RPMI8226 (cell line): ENCODE measurements at regions not wholly inside any gene's neighbourhood (a gene's known extent, or its start where the extent isn't known, plus 50 kb on each side); places are given as distances from the start of the nearest gene placed in this dataset.
"Not testable (repeated sequence)": the region's sequence is repeated elsewhere in the genome, so short reads cannot be mapped to it uniquely, and the experiment has no call there.

Experiments
- DNase-seq: peaks from one replicate; pipeline ENCODE4 v3.0.0-alpha.2; 2015

DNA sequence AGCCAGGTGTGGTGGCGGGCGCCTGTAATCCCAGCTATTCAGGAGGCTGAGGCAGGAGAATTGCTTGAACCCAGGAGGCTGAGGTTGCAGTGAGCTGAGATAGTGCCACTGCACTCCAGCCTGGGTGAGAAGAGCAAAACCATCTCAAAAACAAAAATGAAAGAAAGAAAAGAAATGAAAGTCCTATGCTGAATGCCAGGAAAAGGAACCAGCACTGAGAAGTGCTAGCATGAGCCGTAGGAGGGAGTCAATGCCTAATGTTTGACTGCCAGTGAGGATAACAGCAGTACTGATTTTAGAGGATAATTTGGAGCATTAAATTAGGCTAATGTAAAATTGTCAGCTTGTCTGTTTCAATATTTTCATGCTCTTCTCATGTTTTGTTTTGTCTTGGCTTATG is 472.8 kb downstream of the GADD45G start:
- not testable (repeated sequence) for DNase-seq

- DNase-seq: no peak
Measured at GRCh38 chr9:90078988-90079421, 474.2 kb downstream of the GADD45G start.

DNA sequence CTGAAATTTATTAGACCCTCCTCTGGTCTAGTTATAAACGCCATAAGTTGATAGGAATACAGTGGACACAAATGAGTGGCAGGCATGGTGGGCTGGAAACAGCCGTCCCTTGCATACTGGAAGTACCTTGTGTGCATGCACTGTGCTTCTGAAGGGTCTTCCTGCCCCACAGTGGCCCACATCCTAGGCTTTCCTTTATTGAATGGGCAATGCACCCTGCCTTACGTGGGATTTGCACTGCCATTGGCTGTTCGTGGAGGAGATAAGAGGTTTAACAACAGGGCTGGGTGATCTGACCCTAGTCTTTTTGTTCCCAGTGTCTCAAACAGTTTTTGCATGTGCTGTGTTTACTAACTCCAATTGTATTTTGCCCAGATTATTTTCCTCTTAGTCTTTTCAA is 480.8 kb downstream of the GADD45G start:
- no peak for DNase-seq

GRCh38 chr9:90086101-90086511 is 481.3 kb downstream of the GADD45G start:
- DNase-seq: no peak

DNA sequence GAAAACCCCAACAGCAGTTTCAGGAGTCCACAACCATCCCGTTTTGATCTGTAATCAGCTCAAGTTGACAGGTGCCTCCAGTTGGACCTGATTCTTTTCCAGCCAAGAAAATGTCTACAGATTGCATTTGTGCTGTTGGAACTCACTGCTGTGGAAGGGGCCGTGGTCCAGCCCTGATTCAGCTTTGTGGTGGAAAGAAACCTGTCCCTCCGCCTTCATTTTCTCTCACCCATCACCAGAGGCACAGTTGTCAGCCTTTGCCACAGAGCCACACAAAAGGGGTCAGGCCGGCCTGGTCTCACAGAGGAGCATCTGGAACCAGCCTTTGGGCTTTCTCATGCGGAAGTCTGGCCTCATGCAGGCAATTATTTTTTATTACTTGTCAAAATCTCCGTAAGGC is 483.6 kb downstream of the GADD45G start:
- DNase-seq: no peak

DNA sequence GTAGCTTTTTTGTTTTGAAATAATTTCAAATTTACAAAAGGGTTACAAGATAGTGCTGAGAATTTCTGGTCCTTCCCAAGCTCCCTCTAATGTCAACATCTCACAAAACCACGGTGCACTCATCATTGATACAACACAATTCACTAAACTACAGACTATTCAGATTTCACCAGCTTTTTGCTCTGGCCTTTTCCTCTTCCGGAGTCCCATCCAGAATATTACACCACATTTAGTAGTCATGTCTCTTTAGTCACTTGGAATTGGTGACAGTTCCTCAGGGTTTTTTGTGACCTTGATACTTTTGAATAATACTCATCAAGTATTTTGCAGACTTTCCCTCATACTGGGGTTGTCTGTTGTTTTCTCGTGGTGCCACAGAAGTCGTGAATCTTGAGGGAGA is 484.0 kb downstream of the GADD45G start:
- DNase-seq: no peak

DNA sequence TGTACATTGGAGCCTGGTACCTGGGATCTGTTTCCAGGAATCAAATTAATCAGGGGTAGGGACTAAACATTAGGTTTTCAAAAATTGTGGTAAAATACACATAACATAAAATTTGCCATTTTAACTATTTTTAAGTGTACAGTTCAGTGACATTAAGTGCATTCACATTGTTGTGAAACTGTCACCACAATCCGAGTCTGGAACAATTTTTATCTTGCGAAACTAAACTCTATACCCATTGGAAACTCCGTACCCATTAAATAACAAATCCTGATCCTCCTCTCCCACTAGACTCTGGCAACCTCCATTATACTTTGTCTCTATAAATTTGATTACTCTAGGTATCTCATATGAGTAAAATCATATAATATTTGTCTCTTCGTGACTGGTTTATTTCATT is 486.2 kb downstream of the GADD45G start:
- DNase-seq: no peak

DNA sequence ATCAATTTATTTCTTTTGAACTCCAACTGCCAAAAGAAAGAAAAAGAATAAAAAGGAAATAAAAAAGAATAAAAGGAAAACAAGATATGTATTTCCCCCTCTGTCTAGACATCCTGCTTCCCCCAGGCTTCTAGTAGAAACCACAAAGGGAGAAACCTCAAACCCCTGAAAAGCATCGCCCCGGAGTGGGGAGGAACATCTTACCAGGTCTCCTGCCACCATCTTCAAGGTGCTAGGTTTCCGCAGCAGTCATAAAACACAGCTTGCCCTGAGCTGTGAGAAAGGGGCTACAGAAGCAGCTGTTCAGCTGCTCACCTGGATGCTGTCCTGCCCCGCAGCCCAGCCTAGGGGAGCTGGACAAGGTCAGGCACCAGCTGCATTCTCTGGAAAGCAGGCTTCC is 487.7 kb downstream of the GADD45G start:
- DNase-seq: no peak

DNA sequence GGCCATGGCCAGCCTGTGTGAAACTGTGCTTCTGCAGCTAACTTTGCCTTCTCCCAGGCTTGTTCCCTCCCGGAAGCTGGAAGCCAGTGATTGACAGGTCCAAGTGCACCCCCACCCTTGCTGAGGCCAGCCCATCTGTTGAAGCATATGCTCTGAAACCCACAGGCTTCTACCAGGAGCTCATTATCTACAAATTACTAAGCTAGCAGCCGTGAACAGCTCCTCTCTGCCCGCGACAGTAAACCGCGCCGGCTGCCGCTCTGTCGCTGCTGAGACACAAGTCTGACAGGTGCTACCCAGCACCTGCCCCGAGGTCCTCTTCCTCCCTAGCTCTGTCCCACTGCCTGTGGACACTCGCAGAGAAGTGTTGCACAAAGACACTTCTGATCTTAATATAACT is 490.9 kb downstream of the GADD45G start:
- DNase-seq: peak; percentile 28

DNA sequence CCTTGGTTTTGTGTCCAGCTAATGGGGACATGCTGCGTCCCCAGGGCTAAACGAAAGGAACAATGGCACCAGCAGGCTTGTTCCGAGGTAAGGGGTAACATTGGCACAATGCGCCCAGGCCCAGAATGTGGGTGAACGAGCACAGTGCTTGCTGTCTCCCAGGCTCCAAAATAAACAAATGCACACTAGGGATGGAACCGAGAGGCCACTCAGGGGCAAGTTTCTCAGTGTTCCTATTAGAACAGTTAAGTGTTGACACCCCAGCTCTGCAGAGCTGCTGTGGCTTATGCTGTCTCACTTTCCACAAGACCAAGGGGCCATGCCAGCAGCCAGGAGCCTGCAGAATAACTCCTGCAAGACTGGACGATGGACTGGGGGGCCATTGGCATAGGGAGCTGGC is 492.4 kb downstream of the GADD45G start:
- DNase-seq: no peak

- no peak for DNase-seq
Measured at GRCh38 chr9:90098408-90098807, 493.6 kb downstream of the GADD45G start.

DNA sequence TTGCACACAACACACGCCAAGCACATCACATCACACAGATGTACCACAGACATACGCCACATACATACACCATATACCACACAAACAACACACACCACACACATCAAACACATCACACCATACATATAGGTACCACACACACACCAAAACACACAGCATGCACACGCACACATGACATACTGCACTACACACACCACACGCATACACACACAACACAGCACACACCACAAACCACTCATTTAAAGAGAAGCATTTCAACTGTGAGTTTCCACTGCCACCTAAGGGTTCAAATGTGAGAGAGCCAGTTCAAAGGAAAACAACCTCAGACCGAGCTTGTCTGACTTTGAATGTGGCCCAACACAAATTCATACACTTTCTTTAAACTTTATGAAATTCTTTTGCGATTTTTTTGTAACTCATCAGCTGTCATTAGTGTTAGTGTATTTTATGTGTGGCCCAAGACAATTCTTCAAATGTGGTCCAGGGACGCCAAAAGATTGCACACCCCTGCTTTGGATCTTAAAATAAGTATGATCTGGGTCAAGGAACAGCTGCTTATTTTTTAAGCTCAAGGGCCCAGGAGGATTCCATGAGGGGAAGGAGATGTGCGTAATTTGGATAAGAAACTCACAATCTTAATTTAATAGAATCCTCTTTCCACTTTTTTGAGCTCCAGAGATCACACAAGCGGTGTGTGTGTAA is 494.6 kb downstream of the GADD45G start:
- DNase-seq: no peak

DNA sequence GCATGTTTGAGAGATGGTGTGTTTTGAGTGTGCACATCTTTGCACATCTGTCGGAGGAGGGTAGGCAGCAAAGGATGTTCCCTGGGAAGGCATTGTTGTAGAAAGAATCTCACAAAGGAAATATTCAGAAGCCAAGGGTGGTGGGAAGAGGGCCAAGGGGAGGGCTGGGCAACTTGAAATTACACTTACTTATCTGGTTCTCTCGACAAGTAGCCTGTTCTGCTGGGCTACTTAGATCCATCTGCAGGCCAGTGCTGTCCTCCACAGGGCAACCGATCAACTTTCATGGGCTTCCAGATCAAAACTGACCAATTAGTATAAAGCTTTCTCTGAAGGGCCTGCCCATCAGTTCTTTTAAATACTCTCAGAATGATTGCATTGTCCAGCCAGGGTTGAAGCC is 495.2 kb downstream of the GADD45G start:
- DNase-seq: no peak

GRCh38 chr9:90102292-90102901 is 497.6 kb downstream of the GADD45G start:
- peak; percentile 79 for DNase-seq

GRCh38 chr9:90103771-90104170 is 499.0 kb downstream of the GADD45G start:
- no peak for DNase-seq

- no peak for DNase-seq
Measured at GRCh38 chr9:90105773-90106172, 501.0 kb downstream of the GADD45G start.

DNA sequence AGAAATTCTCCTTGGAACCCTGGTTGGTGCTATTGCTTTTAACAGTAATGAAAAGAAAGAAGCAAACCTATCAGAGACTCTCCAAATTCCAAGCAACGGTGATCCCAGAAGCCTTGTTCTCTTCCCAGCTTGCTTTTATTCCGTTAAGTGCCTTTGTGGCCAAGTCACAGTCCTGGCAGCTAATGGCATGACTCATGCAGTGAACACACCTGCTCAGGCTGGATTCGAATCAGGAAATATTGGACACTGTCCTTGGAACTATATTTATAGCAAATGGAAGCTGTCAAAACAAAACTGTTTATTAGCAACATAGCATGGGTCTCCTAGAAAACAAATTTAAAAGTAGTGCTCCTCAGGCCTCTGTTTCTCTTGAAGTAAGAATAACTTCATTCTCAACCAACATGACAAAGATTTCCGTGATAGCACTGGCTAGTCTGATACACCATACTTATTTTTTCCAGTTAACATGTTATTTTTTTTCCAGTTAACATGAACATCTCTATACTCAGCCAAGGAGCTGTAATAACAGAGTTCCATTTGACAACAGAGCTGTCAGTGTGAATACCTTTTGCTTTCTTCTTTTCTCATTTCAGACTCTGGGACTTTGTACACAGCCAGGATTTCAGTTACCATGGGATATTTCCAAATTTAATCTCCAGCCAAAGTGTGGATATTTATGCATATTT is 502.4 kb downstream of the GADD45G start:
- DNase-seq: no peak

DNA sequence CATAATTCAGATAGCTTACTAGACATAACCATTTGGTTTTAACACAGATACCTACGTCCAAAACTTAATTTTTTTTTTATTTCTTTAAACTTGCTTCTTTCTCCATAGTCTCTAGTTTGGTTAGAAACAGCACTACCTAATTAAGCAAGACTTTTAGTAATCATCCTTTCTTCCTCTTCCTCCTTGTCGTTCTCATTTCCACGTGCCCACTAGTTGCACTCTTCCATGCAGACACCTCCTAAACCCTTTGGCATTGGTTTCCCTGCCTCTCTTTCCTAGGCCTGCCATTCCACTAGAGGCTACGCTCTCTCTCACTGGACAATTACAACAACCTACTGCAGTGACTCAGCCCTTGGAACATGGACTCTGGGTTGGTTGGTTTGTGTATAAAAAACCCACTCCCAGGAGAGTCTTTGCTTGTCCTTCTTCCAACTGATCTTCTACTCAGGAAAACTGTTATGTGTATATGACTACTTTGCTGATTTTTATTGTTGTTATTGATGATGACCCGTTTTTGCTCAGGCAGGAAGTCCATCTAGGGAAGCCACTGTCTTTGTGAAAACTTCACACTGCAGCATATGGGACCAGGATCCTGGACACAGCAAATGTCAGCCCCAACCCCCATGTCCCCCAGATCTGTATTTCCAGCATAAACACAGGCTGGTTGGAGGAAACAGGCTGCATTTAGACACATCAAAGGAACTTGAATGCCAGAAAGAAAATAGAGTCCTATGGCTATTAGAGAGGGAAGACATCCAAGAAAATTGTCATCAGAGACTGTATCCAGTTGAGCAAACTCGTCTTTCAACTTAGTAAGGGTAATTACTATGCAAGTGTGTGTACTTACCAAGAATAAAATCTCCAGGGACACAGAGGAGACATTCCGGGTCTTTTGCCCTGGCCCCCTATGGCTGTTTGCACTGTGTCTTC is 503.2 kb downstream of the GADD45G start:
- DNase-seq: no peak

- no peak for DNase-seq
Measured at GRCh38 chr9:90112788-90113187, 508.0 kb downstream of the GADD45G start.

DNA sequence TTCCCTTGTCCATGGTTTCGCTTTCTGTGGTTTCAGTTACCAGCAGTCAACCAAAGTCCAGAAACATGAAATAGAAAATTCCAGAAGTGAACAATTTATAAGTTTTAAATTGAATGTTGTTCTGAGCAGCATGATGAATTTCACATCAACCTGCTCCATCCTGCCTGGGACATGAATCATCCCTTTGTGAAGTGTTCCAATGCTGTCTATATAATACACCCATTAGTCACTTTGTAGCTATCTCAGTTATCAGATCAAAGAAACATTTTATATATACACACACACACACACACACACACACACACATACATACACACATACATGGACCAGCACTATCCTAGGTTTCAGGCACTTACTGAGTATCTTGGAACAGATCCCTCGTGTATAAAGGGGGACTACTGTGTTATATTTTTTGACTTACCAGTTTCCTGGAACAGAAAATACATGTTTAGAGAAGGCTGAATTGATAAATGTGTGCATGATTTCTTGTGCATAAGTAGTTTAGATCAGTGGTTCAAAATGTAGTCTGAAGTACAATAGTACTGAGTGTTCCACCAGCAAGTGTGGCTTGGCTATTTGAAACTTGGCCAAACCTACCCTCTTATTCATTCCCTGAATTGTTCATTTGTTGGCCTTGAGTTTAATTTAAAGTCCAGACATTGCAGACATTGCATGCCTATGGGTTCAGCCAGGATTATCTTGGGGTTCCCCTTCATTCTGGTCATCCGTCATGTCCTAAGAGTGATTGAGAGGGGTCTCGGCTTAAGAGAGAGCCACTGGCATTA is 510.0 kb downstream of the GADD45G start:
- no peak for DNase-seq

GRCh38 chr9:90121762-90122161 is 517.0 kb downstream of the GADD45G start:
- no peak for DNase-seq

GRCh38 chr9:90124961-90125360 is 517.7 kb downstream of the DIRAS2 start:
- DNase-seq: no peak
